ENCODE measurements at regions not wholly inside any gene's neighbourhood (a gene's known extent, or its start where the extent isn't known, plus 50 kb on each side); places are given as distances from the start of the nearest gene placed in this dataset.

- H3K4me1 Mint-ChIP-seq (ENCODE audit: low read depth), result peaks cover 20% of the 10 kb centered on the region
- no peak overlapping the region for H3K27ac Mint-ChIP-seq
- no peaks in the 10 kb centered on the region for H3K36me3 Mint-ChIP-seq (ENCODE audit: low read depth)
- DNase-seq, result no peak
- no peaks in the 10 kb centered on the region for H3K9me3 Mint-ChIP-seq
- peaks cover 3% of the 10 kb centered on the region for H3K27me3 Mint-ChIP-seq
- H3K4me3 Mint-ChIP-seq, result no peak overlapping the region
These were observed 70.7 kb upstream of the ADO start for GRCh38 chr10:62733654-62734293.

- Mint-ChIP-seq H3K36me3 (ENCODE audit: low read depth) (no peaks in the 10 kb centered on the region), H3K27me3 (peaks cover 3% of the 10 kb centered on the region), H3K27ac (no peak overlapping the region), H3K4me3 (no peak overlapping the region), H3K9me3 (no peaks in the 10 kb centered on the region), H3K4me1 (ENCODE audit: low read depth) (peaks cover 16% of the 10 kb centered on the region)
- DNase-seq, result no peak
These were observed 69.6 kb upstream of the ADO start for GRCh38 chr10:62734781-62735463.

GRCh38 chr10:62735464-62736167, 68.9 kb upstream of the ADO start:
- no peak for DNase-seq
- Mint-ChIP-seq H3K9me3 (no peaks in the 10 kb centered on the region), H3K4me1 (ENCODE audit: low read depth) (peaks cover 14% of the 10 kb centered on the region), H3K27me3 (peaks cover 3% of the 10 kb centered on the region), H3K36me3 (ENCODE audit: low read depth) (no peaks in the 10 kb centered on the region), H3K27ac (no peak overlapping the region), H3K4me3 (no peak overlapping the region)

GRCh38 chr10:62736168-62736546, 68.4 kb upstream of the ADO start:
- peaks cover 14% of the 10 kb centered on the region for H3K4me1 Mint-ChIP-seq (ENCODE audit: low read depth)
- no peaks in the 10 kb centered on the region for H3K36me3 Mint-ChIP-seq (ENCODE audit: low read depth)
- H3K27ac Mint-ChIP-seq, result no peak overlapping the region
- peaks cover 3% of the 10 kb centered on the region for H3K27me3 Mint-ChIP-seq
- H3K4me3 Mint-ChIP-seq, result no peak overlapping the region
- H3K9me3 Mint-ChIP-seq, result no peaks in the 10 kb centered on the region
- DNase-seq, result no peak

- no peak for DNase-seq
- peaks cover 26% of the 10 kb centered on the region for H3K4me1 Mint-ChIP-seq (ENCODE audit: low read depth)
- no peaks in the 10 kb centered on the region for H3K9me3 Mint-ChIP-seq
- H3K27me3 Mint-ChIP-seq, result no peaks in the 10 kb centered on the region
- H3K4me3 Mint-ChIP-seq, result no peak overlapping the region
- H3K36me3 Mint-ChIP-seq (ENCODE audit: low read depth), result no peaks in the 10 kb centered on the region
- no peak overlapping the region for H3K27ac Mint-ChIP-seq
These were observed 65.6 kb upstream of the ADO start for GRCh38 chr10:62738916-62739315.

GRCh38 chr10:62740885-62741745, 63.4 kb upstream of the ADO start:
- no peaks in the 10 kb centered on the region for H3K9me3 Mint-ChIP-seq
- H3K4me3 Mint-ChIP-seq, result no peak overlapping the region
- H3K36me3 Mint-ChIP-seq (ENCODE audit: low read depth), result no peaks in the 10 kb centered on the region
- no peak for DNase-seq
- peaks cover 26% of the 10 kb centered on the region for H3K4me1 Mint-ChIP-seq (ENCODE audit: low read depth)
- no peaks in the 10 kb centered on the region for H3K27me3 Mint-ChIP-seq
- H3K27ac Mint-ChIP-seq, result no peak overlapping the region

- Mint-ChIP-seq H3K4me3 (no peak overlapping the region), H3K27ac (no peak overlapping the region), H3K27me3 (no peaks in the 10 kb centered on the region), H3K9me3 (no peaks in the 10 kb centered on the region), H3K36me3 (ENCODE audit: low read depth) (no peaks in the 10 kb centered on the region), H3K4me1 (ENCODE audit: low read depth) (peaks cover 23% of the 10 kb centered on the region)
- DNase-seq, result no peak
These were observed 62.5 kb upstream of the ADO start for GRCh38 chr10:62741996-62742395.

- no peaks in the 10 kb centered on the region for H3K36me3 Mint-ChIP-seq (ENCODE audit: low read depth)
- H3K9me3 Mint-ChIP-seq, result no peaks in the 10 kb centered on the region
- no peaks in the 10 kb centered on the region for H3K27me3 Mint-ChIP-seq
- H3K4me3 Mint-ChIP-seq, result no peak overlapping the region
- DNase-seq, result no peak
- H3K4me1 Mint-ChIP-seq (ENCODE audit: low read depth), result peaks cover 22% of the 10 kb centered on the region
- H3K27ac Mint-ChIP-seq, result no peak overlapping the region
These were observed 61.9 kb upstream of the ADO start for GRCh38 chr10:62742536-62743061.

GRCh38 chr10:62744136-62744535, 60.4 kb upstream of the ADO start:
- Mint-ChIP-seq H3K36me3 (ENCODE audit: low read depth) (no peaks in the 10 kb centered on the region), H3K9me3 (no peaks in the 10 kb centered on the region), H3K4me1 (ENCODE audit: low read depth) (peaks cover 30% of the 10 kb centered on the region), H3K4me3 (no peak overlapping the region), H3K27ac (no peak overlapping the region), H3K27me3 (no peaks in the 10 kb centered on the region)
- DNase-seq, result no peak

- Mint-ChIP-seq H3K4me1 (ENCODE audit: low read depth) (peaks cover 44% of the 10 kb centered on the region), H3K4me3 (no peak overlapping the region), H3K27ac (no peak overlapping the region), H3K36me3 (ENCODE audit: low read depth) (no peaks in the 10 kb centered on the region), H3K9me3 (no peaks in the 10 kb centered on the region), H3K27me3 (no peaks in the 10 kb centered on the region)
- DNase-seq, result no peak
These were observed 58.9 kb upstream of the ADO start for GRCh38 chr10:62745581-62745980.

- Mint-ChIP-seq H3K4me3 (no peak overlapping the region), H3K9me3 (no peaks in the 10 kb centered on the region), H3K27ac (no peak overlapping the region), H3K36me3 (ENCODE audit: low read depth) (no peaks in the 10 kb centered on the region), H3K4me1 (ENCODE audit: low read depth) (peaks cover 44% of the 10 kb centered on the region), H3K27me3 (no peaks in the 10 kb centered on the region)
- DNase-seq, result no peak
These were observed 57.4 kb upstream of the ADO start for GRCh38 chr10:62746951-62747729.

GRCh38 chr10:62748386-62748785, 56.1 kb upstream of the ADO start:
- DNase-seq, result no peak
- Mint-ChIP-seq H3K4me1 (ENCODE audit: low read depth) (peaks cover 32% of the 10 kb centered on the region), H3K27ac (peak overlapping the region; percentile 84), H3K4me3 (no peak overlapping the region), H3K9me3 (no peaks in the 10 kb centered on the region), H3K36me3 (ENCODE audit: low read depth) (no peaks in the 10 kb centered on the region), H3K27me3 (no peaks in the 10 kb centered on the region)

- H3K4me1 Mint-ChIP-seq (ENCODE audit: low read depth), result peaks cover 32% of the 10 kb centered on the region
- H3K9me3 Mint-ChIP-seq, result no peaks in the 10 kb centered on the region
- peak overlapping the region; percentile 30 for H3K4me3 Mint-ChIP-seq
- DNase-seq, result no peak
- peak overlapping the region; percentile 84 for H3K27ac Mint-ChIP-seq
- H3K27me3 Mint-ChIP-seq, result no peaks in the 10 kb centered on the region
- H3K36me3 Mint-ChIP-seq (ENCODE audit: low read depth), result no peaks in the 10 kb centered on the region
These were observed 55.3 kb upstream of the ADO start for GRCh38 chr10:62749093-62749683.

Data from activated T-cell treated with anti-CD3 and anti-CD28 coated beads, Interleukin-2, amount 50 U/mL, for 24 hours (primary cell).